GM18526 (cell line): ENCODE measurements at regions not wholly inside any gene's neighbourhood (a gene's known extent, or its start where the extent isn't known, plus 50 kb on each side); places are given as distances from the start of the nearest gene placed in this dataset.

Experiments
- POLR2A ChIP-seq: IDR thresholded peaks from 3 replicates; pipeline ENCODE4 v1.6.1; 2011; ENCODE audit not compliant: insufficient read length; ENCODE audit errors: extremely low read depth

DNA sequence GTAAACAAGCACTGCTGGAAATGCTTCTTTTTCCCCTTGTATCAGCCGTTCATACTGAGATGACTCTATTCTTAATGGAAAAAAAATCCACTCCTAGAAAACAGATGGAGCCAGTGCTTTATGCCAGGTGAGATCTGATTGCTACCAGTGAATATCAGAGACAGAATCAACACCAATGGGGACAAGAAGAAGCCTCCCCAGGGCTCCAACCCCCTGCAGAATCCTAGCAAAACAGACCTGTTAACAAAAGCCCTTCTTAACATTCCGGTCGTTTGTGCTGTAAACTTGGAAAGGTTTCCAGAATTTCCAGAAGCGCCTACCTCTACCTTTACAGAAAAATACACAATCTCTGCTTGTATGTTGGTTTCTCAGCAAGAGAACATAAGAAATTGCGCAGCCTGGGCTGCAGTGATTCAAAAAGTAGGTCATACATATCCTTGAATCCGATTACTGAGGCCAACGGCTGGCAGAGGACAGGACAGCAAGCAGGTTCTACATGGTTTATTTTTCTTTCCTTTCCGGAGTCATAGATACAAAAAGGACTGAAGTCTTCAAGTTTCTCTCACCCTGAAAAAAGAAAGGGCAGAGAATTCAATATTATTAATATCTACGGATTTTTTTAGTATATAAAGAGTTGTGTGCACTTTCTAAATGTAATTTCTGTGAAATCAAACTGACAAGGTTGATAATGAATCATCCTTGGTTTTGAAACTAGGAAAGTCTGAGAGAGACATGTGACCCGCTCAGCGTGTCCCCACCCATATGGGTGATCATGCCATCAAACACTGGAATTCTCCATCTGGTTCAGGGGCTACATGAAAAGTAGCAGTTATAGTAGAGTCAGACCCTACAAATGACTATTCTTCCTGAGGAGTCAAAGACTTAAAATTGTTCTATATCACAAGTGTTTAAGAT, 266.7 kb upstream of the MGAT5 start:
- no peak for TF ChIP-seq POLR2A

GRCh38 chr2:133988316-133988891, 265.5 kb upstream of the MGAT5 start:
- no peak for TF ChIP-seq POLR2A

DNA sequence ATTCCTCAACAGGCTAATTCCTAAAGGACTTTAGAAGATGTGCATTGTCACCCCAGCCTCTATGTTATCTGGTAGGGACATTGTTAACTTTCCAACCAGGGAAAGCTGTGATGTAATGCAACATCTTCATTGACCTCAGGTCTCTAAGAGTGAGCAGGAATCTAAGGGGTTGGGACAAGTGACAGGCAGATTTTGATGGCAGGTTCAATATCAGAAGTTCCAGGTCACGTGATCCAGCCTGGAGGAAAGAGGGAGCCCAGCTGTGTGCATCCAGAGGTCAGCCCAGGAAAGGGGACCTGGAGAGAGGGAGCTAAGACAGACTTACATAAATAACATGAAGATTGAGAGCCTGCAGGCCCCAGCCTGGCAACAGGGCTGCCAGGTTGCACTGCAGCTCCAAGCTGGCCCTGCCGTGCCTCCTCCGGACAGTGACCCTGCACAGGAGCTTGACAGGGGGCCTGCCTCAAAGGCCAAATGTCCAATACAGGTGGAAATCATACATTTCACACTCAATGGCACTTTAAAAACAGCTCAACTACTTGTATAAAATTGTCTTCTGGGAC, 262.2 kb upstream of the MGAT5 start:
- TF ChIP-seq POLR2A: no peak

DNA sequence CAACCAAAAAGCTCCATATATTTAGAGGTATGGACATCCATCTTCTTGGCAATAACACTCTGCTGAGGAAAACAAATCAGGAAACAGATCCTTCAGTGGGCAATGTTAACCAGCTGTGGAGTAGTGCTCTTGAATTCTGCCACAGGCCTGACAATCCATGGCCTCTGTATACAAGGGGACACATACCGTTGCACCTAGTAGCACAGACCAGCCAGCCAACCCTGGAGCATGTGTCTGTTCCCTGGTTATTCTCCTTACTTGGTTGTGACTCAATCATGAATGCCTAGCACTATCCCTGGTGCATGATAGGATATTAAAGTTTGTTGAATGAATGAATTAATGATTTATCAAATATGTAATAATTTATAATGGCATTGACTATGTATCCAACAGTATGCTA, 261.4 kb upstream of the MGAT5 start:
- no peak for TF ChIP-seq POLR2A

- TF ChIP-seq POLR2A: no peak
Measured at GRCh38 chr2:133993160-133993559, 260.7 kb upstream of the MGAT5 start.

DNA sequence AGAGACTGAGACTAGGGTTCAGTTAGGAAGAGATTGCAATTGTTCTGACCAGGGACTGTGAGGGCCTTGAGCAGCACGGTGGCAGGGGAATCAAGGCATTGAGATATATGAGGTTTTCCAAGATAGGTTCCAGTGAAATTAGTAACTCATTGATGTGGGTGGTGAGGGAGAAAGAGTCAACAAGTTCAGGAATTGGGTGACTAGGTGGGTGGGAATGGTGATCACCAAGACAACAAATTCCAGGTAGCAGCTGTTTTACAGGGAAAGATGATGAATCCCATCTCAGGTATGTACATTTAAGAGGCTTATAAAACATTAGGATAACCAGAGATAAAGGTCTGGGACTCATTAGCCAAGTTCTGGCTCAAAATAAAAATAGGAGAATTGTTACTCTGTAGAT, 251.5 kb upstream of the MGAT5 start:
- TF ChIP-seq POLR2A: no peak

GRCh38 chr2:134002921-134003320, 251.0 kb upstream of the MGAT5 start:
- TF ChIP-seq POLR2A: no peak

DNA sequence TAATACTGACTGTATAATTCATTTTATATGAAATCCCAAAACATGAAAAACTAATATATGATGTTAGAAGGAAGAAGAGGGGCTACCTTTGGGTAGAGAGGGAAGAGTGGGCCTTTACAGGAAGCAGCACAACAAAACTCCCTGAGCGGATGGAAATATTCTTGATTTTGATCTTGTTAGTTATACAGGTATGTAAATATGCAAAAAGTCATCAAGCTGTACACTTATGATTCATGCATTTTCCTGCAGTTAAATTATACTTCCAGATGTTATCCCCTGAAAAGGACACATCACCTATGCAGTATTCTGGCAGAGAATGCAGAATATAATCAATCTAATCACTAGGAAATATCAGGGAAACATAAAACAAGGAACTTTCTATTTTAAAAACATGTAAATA, 249.4 kb upstream of the MGAT5 start:
- TF ChIP-seq POLR2A: no peak

GRCh38 chr2:134008837-134009236, 245.0 kb upstream of the MGAT5 start:
- no peak for TF ChIP-seq POLR2A

- TF ChIP-seq POLR2A: no peak
Measured at GRCh38 chr2:134009440-134009839, 244.4 kb upstream of the MGAT5 start.

DNA sequence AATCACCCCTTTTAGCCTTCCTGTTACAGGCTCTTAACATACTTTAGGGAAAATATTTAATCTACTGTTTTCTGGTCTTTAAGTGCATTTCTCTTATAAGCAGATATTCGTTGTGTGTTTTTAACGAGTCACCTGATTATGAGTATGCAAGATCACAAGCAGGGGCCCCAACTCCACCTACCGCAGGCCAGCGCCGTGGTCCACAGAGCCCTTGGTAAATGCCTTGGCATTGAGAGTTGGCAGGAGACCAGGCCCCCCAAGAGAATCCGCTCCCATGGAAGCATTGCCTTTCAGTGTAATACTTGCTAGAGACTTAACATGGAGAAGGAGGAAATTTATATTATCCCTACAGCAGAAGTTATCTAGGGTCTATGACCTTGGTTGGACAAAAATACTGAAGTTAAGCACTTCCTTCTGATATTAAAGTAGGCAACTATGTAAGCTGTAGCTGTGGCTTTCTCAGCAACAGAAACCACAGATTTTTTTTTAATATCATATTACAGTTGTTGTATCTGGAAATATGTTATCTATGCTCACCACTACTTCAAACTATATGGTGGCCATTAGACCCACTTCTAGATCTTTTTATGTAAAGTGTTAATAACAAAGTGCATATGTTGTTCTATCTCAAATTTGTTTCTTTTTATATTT, 241.8 kb upstream of the MGAT5 start:
- no peak for TF ChIP-seq POLR2A

DNA sequence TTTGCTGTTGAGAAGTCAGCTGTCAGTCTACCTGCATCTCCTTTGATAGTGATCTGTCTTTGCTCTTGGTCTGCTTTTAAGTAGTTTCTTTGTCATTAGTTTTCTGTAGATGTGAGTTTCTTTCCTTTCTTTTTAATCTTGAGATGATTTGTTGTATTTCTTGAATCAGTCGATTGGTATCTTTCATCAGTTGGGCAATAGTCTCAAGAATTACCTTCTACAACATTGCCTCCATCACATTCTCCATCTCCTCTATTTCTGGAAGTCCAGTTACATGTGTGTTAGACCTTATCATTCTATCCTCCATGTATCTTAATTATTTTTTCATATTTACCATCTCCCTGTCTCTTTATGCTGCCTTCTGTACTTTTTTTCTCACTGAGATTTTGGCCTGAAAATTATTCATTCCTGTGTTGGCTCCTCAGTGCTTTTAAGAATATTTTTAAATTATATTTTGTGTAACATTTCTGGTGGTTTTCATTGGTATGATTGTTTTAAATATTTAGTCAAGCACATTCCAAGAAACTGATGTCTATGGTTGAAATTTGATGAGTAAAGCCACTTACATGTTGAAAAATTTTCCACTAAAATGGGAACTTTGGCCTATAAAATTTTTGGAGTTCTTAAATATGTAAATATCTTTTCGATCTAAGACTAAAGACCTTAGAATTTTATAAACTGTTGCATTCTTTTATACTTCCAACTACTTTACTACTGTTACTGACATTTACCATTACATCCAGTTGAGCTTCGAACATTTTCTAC, 239.5 kb upstream of the MGAT5 start:
- no peak for TF ChIP-seq POLR2A

DNA sequence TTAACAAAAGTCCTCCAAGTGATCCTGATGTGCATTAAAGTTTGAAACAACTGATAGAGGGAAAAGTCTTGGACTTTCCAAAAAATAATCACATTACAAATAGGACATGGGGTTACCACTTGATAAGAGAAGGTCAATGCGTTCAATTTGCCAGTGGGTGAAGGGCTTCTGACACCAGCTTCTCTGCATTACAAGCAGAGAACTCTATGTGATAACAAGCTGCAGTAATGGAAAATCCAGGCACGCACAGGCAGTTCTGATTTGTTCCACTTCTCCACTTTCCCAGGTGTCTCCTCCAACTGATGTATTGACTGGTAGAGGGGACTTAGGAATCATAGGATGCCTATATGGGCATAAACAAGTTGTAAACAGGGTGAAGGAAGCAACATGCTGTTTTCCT, 234.0 kb upstream of the MGAT5 start:
- TF ChIP-seq POLR2A: no peak

GRCh38 chr2:134020608-134021007, 233.3 kb upstream of the MGAT5 start:
- TF ChIP-seq POLR2A: no peak
